CD4-positive, alpha-beta T cell treated with Interferon alpha-2 for 1 hour (primary cell): ENCODE measurements at regions not wholly inside any gene's neighbourhood (a gene's known extent, or its start where the extent isn't known, plus 50 kb on each side); places are given as distances from the start of the nearest gene placed in this dataset.
A peak's percentile ranks its signal among the peaks of the same experiment; 100 is the strongest.

Source experiments
- DNase-seq, 2 donors: peaks; one replicate each; pipeline ENCODE4 v3.0.0-alpha.2; 2020 to 2022

DNA sequence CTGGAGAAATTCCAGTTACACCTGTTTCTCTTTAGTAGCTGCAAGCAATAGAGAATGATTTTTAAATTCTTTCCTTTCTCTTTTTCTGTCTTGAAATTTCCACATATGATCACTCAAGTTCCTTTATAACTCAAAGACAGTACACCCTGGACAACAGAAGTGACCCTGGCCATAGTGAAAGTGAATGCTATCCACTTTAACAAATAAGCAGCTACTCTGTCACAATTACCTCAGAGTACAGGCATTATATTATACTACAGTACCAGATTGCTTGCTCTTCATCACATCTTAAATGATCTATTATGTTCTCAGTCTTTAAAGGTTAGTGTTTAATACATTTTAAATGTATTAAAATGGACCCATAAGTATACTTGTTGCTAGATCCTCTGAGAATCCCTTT lies 136.2 kb downstream of the KLF12 start:
- no peak for DNase-seq

DNA sequence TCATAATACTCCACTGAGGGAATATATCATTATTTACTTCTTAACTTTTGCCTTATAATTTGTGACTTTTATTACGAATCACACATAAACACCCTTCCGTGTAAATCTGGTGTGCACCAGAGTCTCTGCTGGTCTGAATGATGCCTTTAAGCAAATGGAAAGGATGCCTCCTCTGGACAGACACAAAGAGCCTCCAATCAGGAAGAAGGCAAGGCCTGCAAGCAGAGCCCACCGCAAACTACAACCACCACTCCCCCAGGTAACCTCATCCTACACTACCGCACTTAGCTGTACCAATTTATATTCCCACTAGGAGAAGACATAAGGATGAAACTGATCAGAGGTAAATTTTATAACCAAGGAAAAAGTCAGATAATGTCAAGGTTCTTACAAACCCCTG lies 137.6 kb downstream of the KLF12 start:
- DNase-seq, result no peak

DNA sequence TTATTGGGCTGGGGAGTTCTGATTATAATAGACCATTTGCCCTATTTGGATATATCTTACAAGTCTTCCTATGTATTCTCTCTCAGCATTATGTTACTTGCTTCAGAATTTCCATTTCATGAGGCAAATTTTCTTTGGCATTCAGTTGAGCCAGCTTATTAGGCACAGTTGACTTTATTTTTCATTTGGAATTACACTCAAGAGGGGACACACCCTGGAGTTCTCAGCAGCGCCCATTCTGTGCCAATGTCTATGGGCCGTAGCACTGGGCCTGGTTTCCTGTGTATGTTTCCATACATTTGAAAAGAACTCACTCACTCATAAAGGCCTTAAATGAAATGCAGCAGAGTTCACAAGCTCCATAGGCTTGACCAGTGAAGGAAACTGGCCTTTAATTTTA lies 138.5 kb downstream of the KLF12 start:
- no peak for DNase-seq

DNA sequence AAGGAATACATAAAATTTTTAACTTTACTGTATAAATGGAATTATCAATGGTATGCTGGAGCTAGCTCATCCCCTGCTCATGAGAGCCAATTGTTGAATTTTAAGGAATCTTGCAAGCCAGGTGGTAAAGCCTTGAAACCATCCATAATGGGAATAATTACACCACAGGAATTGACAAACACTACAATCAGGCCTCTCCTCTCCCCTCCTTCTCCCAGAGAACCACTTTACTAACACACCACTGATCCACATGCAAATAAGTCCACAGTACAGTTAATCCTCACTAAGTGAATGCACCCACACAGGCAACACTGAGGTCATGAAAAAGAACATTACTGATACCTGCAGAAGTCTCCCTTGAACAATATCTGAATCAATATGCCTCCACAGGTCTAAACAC lies 140.5 kb downstream of the KLF12 start:
- no peak for DNase-seq

DNA sequence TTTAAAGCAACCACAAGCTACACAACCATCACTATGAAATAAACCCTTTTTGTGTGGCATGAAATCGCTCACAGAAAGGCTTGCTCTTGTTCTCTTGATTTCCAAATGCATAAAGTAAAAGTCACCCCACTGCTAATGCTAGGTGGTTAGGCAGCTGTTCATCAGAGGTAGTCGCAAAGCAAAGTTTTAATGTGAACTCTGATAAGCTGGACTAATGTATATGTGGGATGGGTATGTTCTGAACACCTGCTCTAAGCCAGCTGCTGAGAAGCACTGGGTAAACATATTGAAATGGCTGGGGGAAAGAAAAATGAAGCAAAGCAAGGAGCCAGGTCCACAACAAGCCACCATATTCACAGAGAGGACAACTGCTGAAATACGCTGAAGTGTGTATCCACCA lies 142.3 kb downstream of the KLF12 start:
- DNase-seq, result no peak

DNA sequence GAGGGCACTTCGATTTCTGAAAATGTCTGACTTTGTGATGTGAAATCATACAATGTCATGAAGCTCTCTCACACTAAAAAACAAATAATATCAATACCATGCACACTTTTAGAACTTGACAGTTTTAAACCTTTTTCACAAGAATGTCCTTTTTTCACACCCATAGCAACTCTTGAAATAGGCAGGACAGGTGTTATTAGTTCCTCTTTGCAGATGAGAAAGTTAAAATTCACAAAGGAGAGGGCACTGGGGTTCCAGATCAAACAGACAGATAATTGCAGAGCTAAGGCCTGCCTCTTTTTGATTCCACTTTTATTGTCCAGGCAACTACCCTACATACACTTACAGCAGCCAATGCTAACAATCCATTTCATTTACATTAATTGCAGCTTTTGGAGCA lies 142.8 kb downstream of the KLF12 start:
- DNase-seq, result no peak

DNA sequence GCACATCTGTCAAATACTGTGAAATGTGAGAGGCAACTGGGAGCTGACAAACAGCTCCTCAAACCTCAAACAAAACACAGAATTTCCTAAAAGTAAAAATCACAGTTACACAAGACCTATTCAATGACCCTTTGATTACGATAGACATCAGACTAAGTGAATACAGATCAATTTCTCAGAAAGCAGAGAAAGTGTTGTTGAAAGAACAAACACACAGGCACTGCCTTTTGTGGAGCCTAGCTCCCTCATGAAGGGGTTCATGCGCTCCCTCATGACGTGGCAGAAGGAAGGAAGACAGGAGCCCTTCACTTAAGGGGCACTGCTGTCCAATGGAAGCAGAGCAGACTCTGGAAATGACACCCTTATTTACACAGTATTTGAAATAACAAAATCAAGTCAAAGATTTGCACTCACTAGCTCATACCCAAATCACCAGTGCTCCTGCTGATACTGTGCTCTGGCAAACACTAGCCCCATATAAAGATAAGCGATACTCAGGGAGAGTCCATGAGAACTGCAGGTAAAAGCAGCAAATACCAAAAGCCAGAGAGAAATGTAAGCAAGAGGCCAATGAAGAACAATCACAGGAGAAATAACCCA lies 144.9 kb downstream of the KLF12 start:
- no peak for DNase-seq

DNA sequence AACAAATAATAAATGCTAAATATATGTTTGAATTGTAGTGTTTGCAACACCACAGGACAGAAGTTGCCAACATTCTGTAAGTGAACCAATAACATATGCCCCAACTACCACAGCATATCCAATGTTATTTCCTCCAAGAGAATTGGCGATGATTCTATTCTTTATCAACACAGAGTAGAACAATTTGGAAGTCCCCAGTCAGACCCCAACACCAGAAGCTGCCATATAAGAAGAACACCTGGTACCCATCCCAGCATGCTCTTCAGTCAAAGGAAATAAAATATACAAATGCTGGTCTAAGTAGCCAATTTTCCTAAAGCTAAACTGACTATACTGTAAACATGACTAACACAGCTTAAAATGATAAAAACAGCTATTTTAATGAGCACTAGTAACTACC lies 145.7 kb downstream of the KLF12 start:
- no peak for DNase-seq

DNA sequence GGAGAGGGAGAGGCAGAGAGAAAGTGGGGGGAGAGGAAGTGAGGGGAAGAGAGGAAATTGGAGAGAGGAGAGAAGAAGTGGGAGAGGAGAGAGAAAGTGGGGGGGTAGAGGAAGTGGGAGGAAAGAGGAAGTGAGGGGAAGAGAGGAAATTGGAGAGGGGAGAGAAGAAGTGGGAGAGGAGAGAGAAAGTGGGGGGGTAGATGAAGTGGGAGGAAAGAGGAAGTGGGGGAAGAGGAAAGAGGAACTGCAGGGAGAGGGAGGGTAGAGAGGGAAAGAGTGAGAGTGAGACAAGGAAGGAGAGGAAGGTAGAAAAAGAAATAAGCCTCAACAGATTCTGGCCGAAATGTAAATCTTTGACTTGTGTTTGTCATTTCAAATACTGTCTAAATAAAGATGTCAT lies 146.6 kb downstream of the KLF12 start:
- DNase-seq, result no peak

DNA sequence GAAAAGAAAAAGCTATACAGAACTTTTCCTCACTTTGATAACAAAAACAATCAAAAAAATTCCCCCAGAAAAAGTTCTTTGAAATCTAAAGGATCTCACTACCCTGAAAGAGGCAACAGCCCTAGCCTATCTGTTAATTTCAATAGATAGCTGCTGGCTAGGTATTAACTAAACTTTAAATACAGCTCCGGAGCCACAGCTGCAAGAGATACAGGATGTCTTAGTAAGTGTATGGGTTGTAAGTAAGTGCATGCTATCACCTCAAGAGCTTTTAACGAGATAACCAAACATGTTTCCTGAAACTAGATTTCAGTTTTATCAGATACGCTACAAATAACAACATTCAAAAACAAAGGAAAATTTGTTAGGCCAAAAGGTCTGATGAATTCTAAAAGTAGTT lies 148.4 kb downstream of the KLF12 start:
- DNase-seq, result peak in 1 of 2 donors; percentile 40

DNA sequence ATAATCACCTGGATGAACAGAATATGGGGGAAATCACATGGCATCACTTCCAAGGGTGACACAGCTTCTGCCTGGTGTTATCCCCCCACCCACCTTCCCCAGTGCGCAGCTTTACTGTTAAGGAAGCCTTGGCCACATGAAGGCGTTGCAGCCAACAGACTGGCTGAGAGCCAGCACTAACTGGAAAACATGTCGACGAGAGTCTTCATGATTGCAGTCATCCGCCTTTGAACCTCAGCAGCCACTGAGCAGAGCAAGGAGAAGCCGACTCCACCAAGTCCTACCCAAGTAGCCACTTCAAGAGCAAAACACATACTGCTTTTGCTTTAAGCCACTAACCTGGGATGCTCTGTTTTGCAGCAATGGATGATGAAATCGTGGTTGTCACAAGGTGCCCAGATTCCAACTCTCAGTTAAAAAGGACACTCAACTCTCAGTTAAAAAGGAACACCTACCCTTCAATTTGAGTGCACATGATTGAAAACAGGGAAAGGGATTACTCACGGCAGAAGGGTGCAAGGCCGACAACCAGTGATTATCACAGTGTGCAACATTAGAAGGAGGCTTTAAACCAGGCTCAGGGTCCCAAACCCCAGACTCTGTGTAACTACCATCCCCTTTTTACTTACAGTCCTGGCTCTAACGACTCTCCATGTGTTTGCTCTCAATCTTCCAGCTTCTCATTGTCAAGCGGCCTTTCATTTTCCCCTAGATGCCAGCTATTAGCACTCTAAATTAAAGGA lies 149.1 kb downstream of the KLF12 start:
- peak; percentile 83 to 84 for DNase-seq

DNA sequence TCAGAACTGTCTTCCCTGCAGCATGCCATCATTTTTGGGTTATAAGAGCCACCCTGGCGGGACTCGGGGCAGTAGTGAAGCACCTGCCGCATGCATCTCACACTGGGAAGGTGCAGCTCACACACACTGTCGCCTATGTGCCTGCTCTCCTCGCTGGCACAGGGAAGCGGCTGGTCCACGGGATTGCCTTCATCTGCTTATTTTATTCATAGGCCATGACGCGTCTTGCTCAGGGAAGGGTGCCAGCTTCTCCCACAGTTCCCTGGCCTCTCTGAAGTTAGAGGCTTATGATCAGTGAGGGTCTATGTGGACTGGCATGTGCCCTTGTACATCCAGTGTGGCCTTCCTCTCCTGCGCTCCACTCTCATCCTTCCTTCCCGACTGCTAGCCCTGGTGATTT lies 150.0 kb downstream of the KLF12 start:
- no peak for DNase-seq

DNA sequence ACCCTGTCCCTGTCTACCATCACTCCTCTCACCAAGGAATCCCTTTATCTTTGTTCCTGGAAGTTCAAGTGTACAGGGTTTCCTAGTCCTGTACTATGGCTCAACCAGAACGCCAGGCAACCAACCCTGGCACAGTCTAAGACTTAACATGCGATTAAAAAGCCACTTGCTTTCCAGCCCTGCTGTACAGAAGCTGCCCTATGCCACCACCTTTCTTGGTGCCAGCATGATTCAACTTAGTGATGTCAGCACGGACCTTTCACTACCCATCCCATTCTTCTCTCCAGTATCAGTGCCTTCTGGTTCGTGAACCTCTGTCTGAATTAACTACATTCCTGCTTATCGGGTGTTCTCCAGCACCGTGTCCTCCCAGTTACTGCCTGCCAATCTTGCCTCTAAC lies 151.1 kb downstream of the KLF12 start:
- no peak for DNase-seq

DNA sequence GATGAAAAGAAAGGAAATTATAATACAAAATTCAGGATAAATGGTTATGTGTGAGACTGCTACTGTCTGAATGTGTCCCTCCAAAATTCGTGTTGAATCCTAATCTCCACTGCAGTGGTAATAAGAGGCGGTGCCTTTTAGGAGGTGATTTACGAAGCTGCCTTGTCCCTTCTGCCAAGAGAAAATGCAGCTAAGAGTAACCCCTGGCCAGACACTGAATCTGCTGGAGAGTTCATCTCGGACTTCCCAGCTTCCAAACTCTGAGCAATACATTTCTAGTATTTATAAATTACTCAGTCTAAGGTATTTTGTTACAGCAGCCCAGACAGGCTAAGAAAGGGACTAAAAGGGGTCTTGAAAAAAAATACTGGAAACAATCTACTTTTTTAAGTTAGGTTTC lies 152.6 kb downstream of the KLF12 start:
- no peak for DNase-seq

DNA sequence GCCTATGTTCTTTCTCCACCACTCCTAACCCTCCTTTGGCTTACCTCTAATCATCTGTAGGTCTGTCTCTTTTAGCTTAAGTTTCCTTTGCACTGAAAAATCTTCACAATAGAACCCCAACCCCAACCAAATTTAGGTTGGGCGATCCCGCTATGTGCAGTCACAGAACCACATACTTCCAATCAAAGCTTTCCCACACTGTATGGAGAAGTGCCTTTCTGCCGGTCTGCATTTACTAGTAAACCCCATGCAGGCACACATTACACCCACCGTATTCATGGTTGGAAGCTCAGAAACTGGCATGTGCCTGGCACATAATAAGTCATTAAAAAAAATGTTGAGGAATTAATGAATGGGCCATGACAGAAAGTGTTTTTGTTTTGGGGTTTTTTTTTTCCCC lies 158.4 kb downstream of the KLF12 start:
- no peak for DNase-seq

DNA sequence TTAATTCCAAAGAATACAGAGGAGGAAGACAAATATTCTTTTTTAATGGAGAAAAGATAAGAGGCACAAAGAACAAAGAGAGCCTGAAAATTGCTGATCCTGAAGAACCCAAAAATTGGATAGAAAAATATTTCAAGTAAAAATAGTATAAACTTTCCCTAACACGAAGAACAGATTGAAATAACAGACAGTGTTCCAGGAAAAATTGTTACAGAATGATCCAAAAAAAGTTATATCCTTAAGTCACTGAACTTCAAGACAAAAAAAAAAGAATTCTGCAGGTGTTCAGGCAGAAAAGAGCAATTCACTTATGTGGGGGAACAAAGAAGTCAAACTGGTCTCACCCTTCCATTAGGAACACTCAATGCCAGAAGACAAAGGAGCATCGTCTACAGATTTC lies 160.2 kb downstream of the KLF12 start:
- no peak for DNase-seq

DNA sequence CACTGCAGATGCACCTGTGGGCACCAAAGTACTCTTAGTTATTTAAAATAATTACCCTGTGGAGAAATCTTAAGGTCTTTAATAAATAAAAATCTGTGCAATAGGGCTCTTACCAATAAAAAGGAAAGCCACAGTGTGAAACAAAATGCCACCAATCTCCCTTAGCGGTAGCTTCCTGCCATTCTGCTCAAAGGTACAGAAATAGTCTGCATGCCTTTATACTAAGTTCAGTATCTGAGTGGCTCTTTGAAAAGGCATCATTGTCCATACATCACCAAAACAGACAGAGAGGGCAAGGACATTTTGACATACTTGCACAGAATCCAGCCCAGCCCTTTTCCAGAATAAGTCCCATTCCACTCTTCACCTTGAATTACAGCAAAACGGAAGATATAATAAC lies 161.0 kb downstream of the KLF12 start:
- peak in 1 of 2 donors; percentile 14 for DNase-seq

DNA sequence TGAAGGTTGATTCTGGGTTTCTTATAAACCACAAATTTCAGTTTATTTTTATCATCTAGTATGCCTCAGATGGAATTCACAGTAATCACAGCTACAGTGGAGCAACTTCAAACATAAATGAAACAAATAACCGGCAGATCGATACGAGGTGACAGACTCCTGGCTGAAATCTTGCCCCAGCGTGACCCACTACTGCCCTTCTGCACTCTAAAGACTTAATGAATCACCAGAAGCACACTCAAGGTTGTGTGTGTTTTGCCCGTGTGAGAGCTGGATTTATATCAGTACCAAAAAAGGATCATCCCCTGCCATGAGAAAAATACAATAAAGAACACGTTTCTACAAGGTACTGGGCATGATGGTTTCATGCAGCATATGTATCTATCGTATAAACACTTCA lies 161.7 kb downstream of the KLF12 start:
- no peak for DNase-seq

DNA sequence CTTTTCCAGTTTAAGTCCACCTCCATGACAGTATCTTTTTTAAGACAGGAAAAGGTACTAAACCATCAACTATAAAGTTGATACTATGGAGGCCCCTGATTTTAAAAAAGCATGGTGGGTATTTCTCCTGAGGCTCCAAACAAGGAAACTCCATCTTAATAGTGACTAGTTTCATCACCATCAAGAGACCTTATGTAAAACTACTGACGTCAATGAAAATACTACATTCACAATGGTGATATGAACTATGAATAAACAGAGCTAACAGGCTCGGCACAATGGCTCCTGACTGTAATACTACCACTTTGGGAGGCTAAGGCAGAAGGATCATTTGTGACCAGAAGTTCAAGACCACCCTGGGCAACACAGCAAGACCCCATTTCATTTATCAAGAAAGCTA lies 162.7 kb downstream of the KLF12 start:
- DNase-seq, result no peak

DNA sequence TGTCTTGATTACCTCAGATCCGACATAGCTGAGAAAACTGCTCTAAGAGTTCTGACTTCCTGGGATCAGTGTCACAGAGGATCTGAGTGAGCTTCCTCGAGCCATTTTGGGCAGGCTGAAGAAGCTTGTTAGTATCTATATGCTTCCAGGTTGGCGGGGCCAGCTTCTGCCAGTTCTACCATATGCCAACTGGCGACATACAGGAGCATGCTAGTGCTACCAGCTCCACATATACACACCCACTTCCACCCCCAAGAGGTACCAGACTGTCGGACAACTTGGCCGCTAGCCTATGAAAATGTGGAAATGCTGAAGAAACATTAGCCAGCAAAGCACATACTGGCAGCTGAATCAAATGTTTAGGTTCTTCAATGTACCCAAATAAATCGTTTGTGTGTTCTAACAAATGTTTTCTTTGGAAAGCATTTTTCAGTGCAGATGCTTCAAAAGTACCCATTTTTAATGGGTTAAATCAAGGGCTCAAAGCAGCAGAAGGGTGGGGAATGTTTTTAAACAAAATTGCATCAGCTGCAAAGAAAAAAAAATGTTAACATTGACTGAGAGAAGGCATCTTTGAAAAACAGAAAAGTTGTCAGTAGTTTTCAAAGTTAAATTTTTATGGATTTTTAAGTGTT lies 163.7 kb downstream of the KLF12 start:
- DNase-seq, result no peak

DNA sequence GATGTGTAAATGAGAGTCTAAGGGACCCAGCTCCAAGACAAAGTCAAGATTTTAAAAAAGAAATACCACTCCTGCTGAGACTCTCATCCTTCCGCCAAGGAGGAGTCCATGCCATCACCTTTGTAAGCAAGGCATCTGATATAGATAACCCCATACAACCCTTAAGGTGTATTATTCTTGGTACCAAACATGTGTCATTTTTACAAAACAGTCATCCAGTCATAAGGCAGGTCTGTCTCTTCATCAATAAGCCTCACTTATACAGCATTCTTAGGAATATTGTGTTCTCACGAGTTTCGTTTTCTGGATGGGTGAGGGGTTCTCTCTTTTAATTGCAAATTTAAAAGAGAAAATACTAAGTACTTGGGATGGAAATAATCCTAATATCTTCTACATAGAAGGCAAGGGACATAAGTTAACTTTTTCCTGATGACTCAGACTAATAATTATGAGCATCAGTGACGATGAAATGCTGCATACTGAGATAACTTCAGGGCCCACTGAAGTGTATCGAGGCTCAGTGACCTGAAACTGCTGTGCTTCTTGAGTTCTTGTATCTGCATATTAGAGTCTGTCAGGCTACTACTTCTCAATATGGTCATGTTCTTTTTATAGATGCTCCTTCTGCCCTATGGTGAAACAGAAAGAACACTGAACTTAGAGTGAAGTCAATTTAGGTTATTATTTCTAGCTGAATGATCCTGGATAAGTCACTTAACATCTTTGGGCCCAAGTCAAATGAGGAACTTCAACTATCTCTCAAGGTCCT lies 166.6 kb downstream of the KLF12 start:
- DNase-seq, result no peak

DNA sequence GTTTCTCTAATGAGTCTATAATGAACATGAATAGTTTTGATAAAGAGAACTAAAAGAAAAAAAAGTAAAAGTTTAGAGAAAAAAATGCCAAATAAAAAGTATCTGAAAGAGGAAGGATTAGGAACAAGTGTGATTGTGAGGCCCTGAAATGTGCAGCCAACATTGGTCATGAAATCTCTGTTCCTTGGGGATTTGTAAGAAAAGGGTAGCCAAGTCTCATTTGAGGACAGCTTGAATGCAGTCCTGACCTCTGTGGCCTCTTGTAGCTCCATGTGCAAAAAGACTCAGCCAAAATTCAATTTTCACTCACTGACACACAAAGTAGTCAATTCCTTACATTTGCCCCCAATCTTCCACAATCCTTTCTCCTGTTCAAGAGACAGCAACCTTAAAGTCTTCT lies 167.9 kb downstream of the KLF12 start:
- DNase-seq, result no peak

DNA sequence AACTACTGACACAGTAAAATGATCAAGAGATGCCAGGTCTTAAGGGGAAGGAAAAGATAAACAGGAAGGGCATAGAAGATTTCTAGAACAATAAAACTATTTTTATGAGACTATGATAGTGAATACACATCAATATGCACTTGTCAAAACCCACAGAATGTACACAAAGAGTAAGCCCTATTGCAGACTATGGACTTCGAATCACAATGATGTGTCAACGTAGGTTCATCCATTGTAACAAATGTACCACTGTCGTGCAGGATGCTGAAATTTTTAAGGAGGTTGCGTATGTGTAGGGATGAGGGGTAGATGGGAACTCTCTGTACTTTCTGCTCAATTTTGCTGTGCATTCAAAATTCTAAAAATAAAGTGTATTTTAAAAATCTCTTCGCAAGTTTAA lies 171.9 kb downstream of the KLF12 start:
- DNase-seq, result no peak

DNA sequence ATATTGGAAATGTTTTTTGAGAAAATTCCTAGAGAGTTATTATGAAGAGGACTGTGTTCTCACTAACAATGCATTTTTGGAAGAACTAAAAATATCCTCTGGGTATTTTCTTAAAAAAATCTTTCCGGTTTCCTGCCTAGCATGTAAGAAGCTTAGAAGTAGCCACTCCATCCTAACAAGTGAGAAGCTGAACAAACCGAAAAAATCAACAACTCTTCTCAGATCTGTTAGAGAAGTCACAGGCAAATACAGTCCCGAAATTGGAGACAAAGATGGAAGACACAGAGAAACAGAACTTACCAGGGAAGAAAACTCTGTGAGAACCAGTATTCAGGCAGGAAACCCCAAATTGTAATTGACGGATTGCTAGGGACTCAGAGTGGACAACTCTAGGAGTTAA lies 173.0 kb downstream of the KLF12 start:
- DNase-seq, result no peak
